Epithelial cell of esophagus (primary cell): ENCODE measurements at regions not wholly inside any gene's neighbourhood (a gene's known extent, or its start where the extent isn't known, plus 50 kb on each side); places are given as distances from the start of the nearest gene placed in this dataset.

Source experiments
- DNase-seq: peaks from one replicate; pipeline ENCODE4 v3.0.0; 2010; ENCODE audit warnings: low read depth
- H3K4me3 ChIP-seq: 2 replicates; pipeline ENCODE4 v1.5.1; 2011; ENCODE audit warnings: mild to moderate bottlenecking, low read length, control low read depth
- TF ChIP-seq, protein P1 (sequence below): IDR thresholded peaks from 2 replicates; pipeline ENCODE4 v1.5.1; 2011; ENCODE audit warnings: low read depth, mild to moderate bottlenecking, low read length, control low read depth, inconsistent platforms; ENCODE audit not compliant: insufficient read depth; ENCODE audit errors: missing control alignments

DNA sequence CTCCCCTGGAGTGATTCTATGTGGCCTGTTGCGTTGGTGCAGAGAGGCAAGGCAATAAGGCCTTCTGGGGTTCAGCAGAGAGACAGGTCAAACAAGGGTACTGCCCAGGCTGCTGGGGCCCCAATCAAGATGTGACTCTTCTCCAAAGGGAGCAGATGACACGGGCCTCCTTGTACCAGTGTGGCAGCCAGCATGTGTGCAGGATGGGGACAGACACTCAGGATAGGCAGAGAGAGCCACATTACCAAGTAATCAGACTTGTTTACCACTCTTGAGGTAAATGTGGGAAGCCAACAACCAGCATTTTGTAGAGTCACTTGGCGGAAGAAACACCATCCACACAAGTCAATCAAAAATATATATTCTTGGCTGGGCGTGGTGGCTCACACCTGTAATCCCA lies 95.3 kb upstream of the DLG1 start:
- no peak overlapping the region for H3K4me3 ChIP-seq
- no peak for DNase-seq
- TF ChIP-seq, protein P1, sequence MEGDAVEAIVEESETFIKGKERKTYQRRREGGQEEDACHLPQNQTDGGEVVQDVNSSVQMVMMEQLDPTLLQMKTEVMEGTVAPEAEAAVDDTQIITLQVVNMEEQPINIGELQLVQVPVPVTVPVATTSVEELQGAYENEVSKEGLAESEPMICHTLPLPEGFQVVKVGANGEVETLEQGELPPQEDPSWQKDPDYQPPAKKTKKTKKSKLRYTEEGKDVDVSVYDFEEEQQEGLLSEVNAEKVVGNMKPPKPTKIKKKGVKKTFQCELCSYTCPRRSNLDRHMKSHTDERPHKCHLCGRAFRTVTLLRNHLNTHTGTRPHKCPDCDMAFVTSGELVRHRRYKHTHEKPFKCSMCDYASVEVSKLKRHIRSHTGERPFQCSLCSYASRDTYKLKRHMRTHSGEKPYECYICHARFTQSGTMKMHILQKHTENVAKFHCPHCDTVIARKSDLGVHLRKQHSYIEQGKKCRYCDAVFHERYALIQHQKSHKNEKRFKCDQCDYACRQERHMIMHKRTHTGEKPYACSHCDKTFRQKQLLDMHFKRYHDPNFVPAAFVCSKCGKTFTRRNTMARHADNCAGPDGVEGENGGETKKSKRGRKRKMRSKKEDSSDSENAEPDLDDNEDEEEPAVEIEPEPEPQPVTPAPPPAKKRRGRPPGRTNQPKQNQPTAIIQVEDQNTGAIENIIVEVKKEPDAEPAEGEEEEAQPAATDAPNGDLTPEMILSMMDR: no peak

DNA sequence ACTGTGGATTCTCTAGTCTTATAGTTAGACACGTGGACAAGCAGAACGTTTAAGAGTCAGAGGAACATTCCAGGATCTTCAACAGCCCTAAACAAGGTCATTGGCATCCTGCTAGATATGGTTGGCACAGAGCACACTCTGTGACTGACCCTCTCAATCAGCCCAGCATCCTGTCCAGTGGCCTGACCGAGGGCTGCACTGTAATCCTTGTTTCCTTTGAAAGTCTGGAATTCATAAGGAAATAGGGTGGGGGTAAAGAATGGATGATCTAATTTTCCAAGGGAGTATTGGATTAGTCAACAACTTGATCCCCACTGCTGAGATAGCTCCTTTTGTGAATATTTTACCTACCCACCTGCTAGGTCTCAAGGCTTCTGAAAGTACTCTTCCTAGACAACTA lies 94.5 kb upstream of the DLG1 start:
- TF ChIP-seq, protein P1: no peak
- no peak for DNase-seq
- no peak overlapping the region for H3K4me3 ChIP-seq

DNA sequence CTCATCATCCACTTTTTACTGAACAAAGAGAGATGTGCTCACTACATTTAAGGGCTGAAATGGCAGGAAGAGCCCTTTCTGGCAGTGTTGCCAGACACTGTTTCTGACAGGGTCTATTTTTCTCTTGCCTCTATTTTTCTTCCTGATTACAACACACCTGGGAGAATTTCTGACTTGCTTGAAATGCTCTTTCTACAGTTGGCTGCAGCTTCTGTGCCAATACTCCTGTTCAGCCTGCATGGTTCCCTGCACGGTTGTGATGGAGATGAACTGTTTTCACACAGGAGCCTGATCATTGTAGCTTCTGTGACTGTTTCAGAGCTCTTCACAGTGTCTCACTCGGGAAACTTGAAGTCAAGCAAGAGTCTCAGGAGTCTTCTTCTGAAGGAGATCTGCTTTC lies 83.0 kb upstream of the DLG1 start:
- no peak overlapping the region for H3K4me3 ChIP-seq
- TF ChIP-seq, protein P1: no peak
- DNase-seq: no peak

DNA sequence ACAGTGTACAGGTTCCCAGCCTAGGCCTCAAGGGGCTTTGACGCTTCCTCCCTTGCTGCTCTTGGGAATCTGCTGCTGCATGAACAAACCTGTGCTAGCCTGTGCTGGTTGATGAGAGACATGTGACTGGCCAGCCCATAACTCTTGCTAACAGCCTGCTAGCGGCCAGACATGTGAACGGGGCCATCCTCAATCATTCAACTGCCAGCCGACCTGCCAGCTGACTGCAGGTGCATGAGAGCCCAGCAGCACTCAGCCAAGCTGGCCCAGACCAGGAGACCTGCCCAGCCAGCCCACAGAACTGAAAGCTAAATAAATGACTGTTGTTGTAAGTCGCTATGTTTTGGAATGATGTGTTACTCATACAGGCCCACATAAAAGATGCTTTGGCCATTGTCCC lies 82.4 kb upstream of the DLG1 start:
- TF ChIP-seq, protein P1: no peak
- DNase-seq: peak; percentile 95
- H3K4me3 ChIP-seq: no peak overlapping the region

DNA sequence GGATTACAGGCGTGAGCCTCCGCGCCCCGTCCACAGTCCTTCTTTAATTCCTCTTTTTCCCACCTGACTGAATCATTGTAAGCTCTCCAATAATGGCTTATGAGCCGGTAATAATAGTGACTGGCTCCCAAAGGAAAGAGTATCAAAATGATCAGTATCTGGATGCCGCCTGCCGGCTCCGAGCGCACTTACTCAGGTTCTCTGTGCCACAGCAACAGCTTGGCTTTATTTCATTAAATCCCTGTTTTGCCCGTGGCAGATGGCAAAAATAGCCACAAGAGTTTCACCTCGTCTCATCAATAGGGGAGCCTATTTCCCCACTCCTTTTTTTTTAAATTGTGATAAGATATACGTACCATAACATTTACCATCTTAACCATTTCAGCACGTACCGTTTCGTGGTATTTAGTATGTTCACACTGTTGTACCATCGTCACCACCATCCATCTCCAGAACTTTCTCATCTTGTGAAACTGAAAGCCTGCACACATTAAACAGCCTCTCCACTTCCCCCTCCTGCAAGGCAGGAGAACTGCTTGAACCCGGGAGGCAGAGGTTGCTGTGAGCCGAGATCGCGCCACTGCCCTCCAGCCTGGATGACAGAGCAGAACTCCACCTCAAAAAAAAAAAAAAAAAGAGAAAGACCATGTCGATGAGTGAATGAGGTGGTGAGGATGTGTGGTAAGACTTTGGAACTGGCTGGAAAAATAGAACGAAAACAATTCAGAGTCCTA lies 80.7 kb upstream of the DLG1 start:
- TF ChIP-seq, protein P1: no peak
- no peak overlapping the region for H3K4me3 ChIP-seq
- no peak for DNase-seq

DNA sequence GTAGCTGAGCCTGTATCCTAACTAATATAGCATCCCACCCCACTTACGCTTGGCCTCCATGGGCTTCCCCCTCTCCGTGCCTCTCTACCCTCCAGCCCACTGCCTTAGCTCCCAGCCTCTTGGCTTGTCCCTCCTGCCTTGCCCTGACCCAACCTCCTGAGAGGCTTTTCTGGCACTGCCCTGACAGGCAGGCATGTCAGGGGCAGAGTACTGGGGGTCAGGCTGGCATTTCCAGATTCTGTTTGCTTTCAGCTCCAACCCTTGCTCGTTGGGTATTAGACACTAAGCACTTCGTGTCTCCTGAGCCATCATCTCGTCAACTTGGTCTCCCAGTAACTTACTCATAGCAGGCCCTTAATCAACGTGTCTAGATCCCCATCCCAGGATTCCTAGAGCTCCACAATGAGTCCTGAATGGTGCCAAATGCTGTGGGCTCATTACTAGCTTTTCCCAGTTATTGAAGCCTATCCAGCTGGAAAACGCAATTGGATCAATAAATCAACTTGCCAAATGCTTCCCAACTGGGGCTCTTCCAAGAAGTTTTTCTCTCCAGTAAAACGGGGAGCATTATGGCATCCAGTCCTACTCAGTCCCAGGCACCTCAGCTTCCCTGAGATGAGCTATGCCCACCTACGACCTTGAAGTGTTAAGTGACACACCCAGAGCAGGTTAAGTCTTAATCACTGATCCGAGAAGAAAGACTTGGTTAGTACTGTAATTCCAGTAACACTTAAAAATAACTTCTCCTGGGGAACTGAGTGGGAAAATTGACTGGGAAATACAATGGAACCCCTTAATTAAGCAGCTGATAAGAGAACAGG lies 78.5 kb upstream of the DLG1 start:
- TF ChIP-seq, protein P1: no peak
- no peak overlapping the region for H3K4me3 ChIP-seq
- DNase-seq: no peak
